SK-N-SH treated with all-trans-retinoic acid at 6 μM for 48 hours (cell line): ENCODE measurements at regions not wholly inside any gene's neighbourhood (a gene's known extent, or its start where the extent isn't known, plus 50 kb on each side); places are given as distances from the start of the nearest gene placed in this dataset.

Experiments
- ARNTL ChIP-seq: fragments of 450-650 bp; formaldehyde crosslinking; IDR thresholded peaks from 2 replicates; pipeline ENCODE4 v1.5.0; 2020; ENCODE audit warnings: low read depth, mild to moderate bottlenecking, moderate library complexity, borderline replicate concordance
- BACH2 ChIP-seq: fragments of 250-450 bp; sonication (Bioruptor Pico); IDR thresholded peaks from 2 replicates; pipeline ENCODE4 v1.9.0; 2021; ENCODE audit warnings: mild to moderate bottlenecking, borderline replicate concordance
- CSDC2 ChIP-seq: fragments of 250-450 bp; sonication (Bioruptor Pico); IDR thresholded peaks from 2 replicates; pipeline ENCODE4 v1.5.0; 2020; ENCODE audit warnings: mild to moderate bottlenecking, moderate library complexity
- CSRNP3 ChIP-seq: fragments of 250-450 bp; sonication (Bioruptor Pico); IDR thresholded peaks from 2 replicates; pipeline ENCODE4 v1.5.1; 2021; ENCODE audit warnings: mild to moderate bottlenecking, moderate library complexity
- GLIS3 ChIP-seq: fragments of 250-450 bp; sonication (Bioruptor Pico); IDR thresholded peaks from 2 replicates; pipeline ENCODE4 v1.5.0; 2020; ENCODE audit warnings: mild to moderate bottlenecking, moderate library complexity
- OSR1 ChIP-seq: fragments of 250-450 bp; sonication (Bioruptor Pico); IDR thresholded peaks from 2 replicates; pipeline ENCODE4 v1.8.0; 2022; ENCODE audit warnings: moderate library complexity, mild to moderate bottlenecking, inconsistent platforms
- PPARA ChIP-seq: fragments of 250-450 bp; sonication (Bioruptor Pico); IDR thresholded peaks from 2 replicates; pipeline ENCODE4 v1.5.0; 2020; ENCODE audit warnings: mild to moderate bottlenecking, borderline replicate concordance
- RARB ChIP-seq: fragments of 250-450 bp; sonication (Bioruptor Pico); IDR thresholded peaks from 2 replicates; pipeline ENCODE4 v1.8.0; 2021; ENCODE audit warnings: mild to moderate bottlenecking, moderate library complexity
- TCF4 ChIP-seq: fragments of 250-450 bp; sonication (Bioruptor Pico); IDR thresholded peaks from 2 replicates; pipeline ENCODE4 v1.8.0; 2021; ENCODE audit warnings: mild to moderate bottlenecking, moderate library complexity, borderline replicate concordance
- ZFP3 ChIP-seq: fragments of 250-450 bp; sonication (Bioruptor Pico); IDR thresholded peaks from 2 replicates; pipeline ENCODE4 v1.5.0; 2020; ENCODE audit warnings: mild to moderate bottlenecking, moderate library complexity
- ZNF70 ChIP-seq: fragments of 450-650 bp; formaldehyde crosslinking; IDR thresholded peaks from 2 replicates; pipeline ENCODE4 v1.5.0; 2020; ENCODE audit warnings: mild to moderate bottlenecking, moderate library complexity
- TF ChIP-seq, protein P1 (sequence below): fragments of 250-450 bp; sonication (Bioruptor Pico); IDR thresholded peaks from 2 replicates; pipeline ENCODE4 v1.8.0; 2020; ENCODE audit warnings: mild to moderate bottlenecking, moderate library complexity, borderline replicate concordance
- TF ChIP-seq, protein P2 (sequence below): fragments of 250-450 bp; sonication (Bioruptor Pico); IDR thresholded peaks from 2 replicates; pipeline ENCODE4 v1.5.1; 2020; ENCODE audit warnings: low read depth, mild to moderate bottlenecking, moderate library complexity
- TF ChIP-seq, protein P3 (sequence below): fragments of 250-450 bp; sonication (Bioruptor Pico); IDR thresholded peaks from 2 replicates; pipeline ENCODE4 v1.8.0; 2021; ENCODE audit warnings: low read depth, mild to moderate bottlenecking, moderate library complexity, borderline replicate concordance

- TF ChIP-seq, protein P1, sequence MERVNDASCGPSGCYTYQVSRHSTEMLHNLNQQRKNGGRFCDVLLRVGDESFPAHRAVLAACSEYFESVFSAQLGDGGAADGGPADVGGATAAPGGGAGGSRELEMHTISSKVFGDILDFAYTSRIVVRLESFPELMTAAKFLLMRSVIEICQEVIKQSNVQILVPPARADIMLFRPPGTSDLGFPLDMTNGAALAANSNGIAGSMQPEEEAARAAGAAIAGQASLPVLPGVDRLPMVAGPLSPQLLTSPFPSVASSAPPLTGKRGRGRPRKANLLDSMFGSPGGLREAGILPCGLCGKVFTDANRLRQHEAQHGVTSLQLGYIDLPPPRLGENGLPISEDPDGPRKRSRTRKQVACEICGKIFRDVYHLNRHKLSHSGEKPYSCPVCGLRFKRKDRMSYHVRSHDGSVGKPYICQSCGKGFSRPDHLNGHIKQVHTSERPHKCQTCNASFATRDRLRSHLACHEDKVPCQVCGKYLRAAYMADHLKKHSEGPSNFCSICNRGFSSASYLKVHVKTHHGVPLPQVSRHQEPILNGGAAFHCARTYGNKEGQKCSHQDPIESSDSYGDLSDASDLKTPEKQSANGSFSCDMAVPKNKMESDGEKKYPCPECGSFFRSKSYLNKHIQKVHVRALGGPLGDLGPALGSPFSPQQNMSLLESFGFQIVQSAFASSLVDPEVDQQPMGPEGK (CRISPR knock-in tag): no peak
- TF ChIP-seq ZFP3 (no peak), CSDC2 (CRISPR knock-in tag) (no peak), GLIS3 (CRISPR knock-in tag) (no peak), CSRNP3 (CRISPR knock-in tag) (no peak), PPARA (CRISPR knock-in tag) (no peak), BACH2 (CRISPR knock-in tag) (no peak), TCF4 (no peak), OSR1 (CRISPR knock-in tag) (no peak), RARB (CRISPR knock-in tag) (no peak), ZNF70 (CRISPR knock-in tag) (no peak), ARNTL (CRISPR knock-in tag) (no peak)
- TF ChIP-seq, protein P2, sequence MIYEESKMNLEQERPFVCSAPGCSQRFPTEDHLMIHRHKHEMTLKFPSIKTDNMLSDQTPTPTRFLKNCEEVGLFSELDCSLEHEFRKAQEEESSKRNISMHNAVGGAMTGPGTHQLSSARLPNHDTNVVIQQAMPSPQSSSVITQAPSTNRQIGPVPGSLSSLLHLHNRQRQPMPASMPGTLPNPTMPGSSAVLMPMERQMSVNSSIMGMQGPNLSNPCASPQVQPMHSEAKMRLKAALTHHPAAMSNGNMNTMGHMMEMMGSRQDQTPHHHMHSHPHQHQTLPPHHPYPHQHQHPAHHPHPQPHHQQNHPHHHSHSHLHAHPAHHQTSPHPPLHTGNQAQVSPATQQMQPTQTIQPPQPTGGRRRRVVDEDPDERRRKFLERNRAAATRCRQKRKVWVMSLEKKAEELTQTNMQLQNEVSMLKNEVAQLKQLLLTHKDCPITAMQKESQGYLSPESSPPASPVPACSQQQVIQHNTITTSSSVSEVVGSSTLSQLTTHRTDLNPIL (CRISPR knock-in tag): no peak
- TF ChIP-seq, protein P3, sequence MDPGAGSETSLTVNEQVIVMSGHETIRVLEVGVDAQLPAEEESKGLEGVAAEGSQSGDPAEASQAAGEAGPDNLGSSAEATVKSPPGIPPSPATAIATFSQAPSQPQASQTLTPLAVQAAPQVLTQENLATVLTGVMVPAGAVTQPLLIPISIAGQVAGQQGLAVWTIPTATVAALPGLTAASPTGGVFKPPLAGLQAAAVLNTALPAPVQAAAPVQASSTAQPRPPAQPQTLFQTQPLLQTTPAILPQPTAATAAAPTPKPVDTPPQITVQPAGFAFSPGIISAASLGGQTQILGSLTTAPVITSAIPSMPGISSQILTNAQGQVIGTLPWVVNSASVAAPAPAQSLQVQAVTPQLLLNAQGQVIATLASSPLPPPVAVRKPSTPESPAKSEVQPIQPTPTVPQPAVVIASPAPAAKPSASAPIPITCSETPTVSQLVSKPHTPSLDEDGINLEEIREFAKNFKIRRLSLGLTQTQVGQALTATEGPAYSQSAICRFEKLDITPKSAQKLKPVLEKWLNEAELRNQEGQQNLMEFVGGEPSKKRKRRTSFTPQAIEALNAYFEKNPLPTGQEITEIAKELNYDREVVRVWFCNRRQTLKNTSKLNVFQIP (CRISPR knock-in tag): no peak
These were observed 787.9 kb upstream of the POM121L12 start for GRCh38 chr7:52247518-52247917.
